ENCODE measurements at regions not wholly inside any gene's neighbourhood (a gene's known extent, or its start where the extent isn't known, plus 50 kb on each side); places are given as distances from the start of the nearest gene placed in this dataset.

- no peak overlapping the region for H3K27ac ChIP-seq (ENCODE audit: low read depth in 1 of 2, low read length in 2 of 2)
- no peak overlapping the region for H3K27ac Mint-ChIP-seq
- H3K27me3 ChIP-seq (ENCODE audit: control insufficient read depth in 1 of 2, insufficient read depth in 2 of 2, low read length in 2 of 2), result no peaks in the 10 kb centered on the region
- intact Hi-C loops (cut with DNase I, micrococcal nuclease), result no loop called here
- CTCF ChIA-PET, result no interaction called here
- no peak overlapping the region for H3K4me3 Mint-ChIP-seq
- no peaks in the 10 kb centered on the region for H3K27me3 Mint-ChIP-seq
- H3K36me3 ChIP-seq (ENCODE audit: insufficient read depth, low read length), result no peaks in the 10 kb centered on the region
- DNase-seq (no peak), ATAC-seq (ENCODE audit: poor library complexity) (no peak)
- POLR2A ChIA-PET, result no interaction called here
- H3K36me3 Mint-ChIP-seq (ENCODE audit: low read depth), result no peaks in the 10 kb centered on the region
- TF ChIP-seq CTCF (IDR thresholded peaks at IDR 0.05), result no peak
- no peaks in the 10 kb centered on the region for H3K9me3 ChIP-seq (ENCODE audit: control insufficient read depth in 1 of 2, insufficient read depth in 1 of 2, low read length in 2 of 2)
- no peak overlapping the region for H3K4me3 ChIP-seq (ENCODE audit: low read length)
- H3K9me3 Mint-ChIP-seq, result no peaks in the 10 kb centered on the region
- H3K4me1 Mint-ChIP-seq (ENCODE audit: low read depth), result peaks cover 10% of the 10 kb centered on the region
- peaks cover 3% of the 10 kb centered on the region for H3K4me1 ChIP-seq (ENCODE audit: insufficient read depth, low read length)
These were observed 395.0 kb downstream of the MLLT3 start for GRCh38 chr9:20227166-20227874.

GRCh38 chr9:20226345-20226744 is 396.0 kb downstream of the MLLT3 start:
- ATAC-seq (ENCODE audit: poor library complexity) (no peak), DNase-seq (no peak)
- H3K4me3 ChIP-seq (ENCODE audit: low read length), result no peak overlapping the region
- ChIA-PET CTCF (no interaction called here), POLR2A (no interaction called here)
- no peak for TF ChIP-seq CTCF (IDR thresholded peaks at IDR 0.05)
- no peaks in the 10 kb centered on the region for H3K27me3 ChIP-seq (ENCODE audit: control insufficient read depth in 1 of 2, insufficient read depth in 2 of 2, low read length in 2 of 2)
- Mint-ChIP-seq H3K36me3 (ENCODE audit: low read depth) (no peaks in the 10 kb centered on the region), H3K27ac (no peak overlapping the region), H3K4me1 (ENCODE audit: low read depth) (peaks cover 13% of the 10 kb centered on the region), H3K27me3 (no peaks in the 10 kb centered on the region), H3K9me3 (no peaks in the 10 kb centered on the region), H3K4me3 (no peak overlapping the region)
- peaks cover 3% of the 10 kb centered on the region for H3K4me1 ChIP-seq (ENCODE audit: insufficient read depth, low read length)
- intact Hi-C loops (cut with DNase I, micrococcal nuclease), result no loop called here
- H3K27ac ChIP-seq (ENCODE audit: low read depth in 1 of 2, low read length in 2 of 2), result no peak overlapping the region
- H3K36me3 ChIP-seq (ENCODE audit: insufficient read depth, low read length), result no peaks in the 10 kb centered on the region
- no peaks in the 10 kb centered on the region for H3K9me3 ChIP-seq (ENCODE audit: control insufficient read depth in 1 of 2, insufficient read depth in 1 of 2, low read length in 2 of 2)

- intact Hi-C loops (cut with DNase I, micrococcal nuclease), result no loop called here
- POLR2A ChIA-PET, result interaction anchor here (0.9 kb wide), 1 partner anchor 458 kb away, joined by 3 read pairs; the partner anchor contains the start of gene FOCAD
- Histone ChIP-seq H3K36me3 (ENCODE audit: insufficient read depth, low read length) (no peaks in the 10 kb centered on the region), H3K4me3 (ENCODE audit: low read length) (no peak overlapping the region), H3K27me3 (ENCODE audit: control insufficient read depth in 1 of 2, insufficient read depth in 2 of 2, low read length in 2 of 2) (no peaks in the 10 kb centered on the region), H3K27ac (ENCODE audit: low read depth in 1 of 2, low read length in 2 of 2) (no peak overlapping the region), H3K4me1 (ENCODE audit: insufficient read depth, low read length) (peaks cover 3% of the 10 kb centered on the region), H3K9me3 (ENCODE audit: control insufficient read depth in 1 of 2, insufficient read depth in 1 of 2, low read length in 2 of 2) (no peaks in the 10 kb centered on the region)
- ATAC-seq (ENCODE audit: poor library complexity) (no peak), DNase-seq (no peak)
- CTCF ChIA-PET, result no interaction called here
- Mint-ChIP-seq H3K9me3 (no peaks in the 10 kb centered on the region), H3K27me3 (no peaks in the 10 kb centered on the region), H3K4me3 (no peak overlapping the region), H3K27ac (no peak overlapping the region), H3K4me1 (ENCODE audit: low read depth) (peaks cover 18% of the 10 kb centered on the region), H3K36me3 (ENCODE audit: low read depth) (no peaks in the 10 kb centered on the region)
- no peak for TF ChIP-seq CTCF (IDR thresholded peaks at IDR 0.05)
These were observed 396.5 kb downstream of the MLLT3 start for GRCh38 chr9:20225826-20226225.
